Colonic mucosa (tissue), 4 donors: ENCODE measurements at regions not wholly inside any gene's neighbourhood (a gene's known extent, or its start where the extent isn't known, plus 50 kb on each side); places are given as distances from the start of the nearest gene placed in this dataset.

Experiments used
- DNase-seq: peaks from one replicate; pipeline ENCODE4 v3.0.0-alpha.2; 2020
- H3K27ac ChIP-seq: fragments of 200-600 bp; one replicate; pipeline ENCODE4 v1.8.0; 2021
- H3K27me3 ChIP-seq: fragments of 200-600 bp; one replicate; pipeline ENCODE4 v1.8.0; 2021
- H3K36me3 ChIP-seq: fragments of 200-600 bp; one replicate; pipeline ENCODE4 v1.8.0; 2021
- H3K4me1 ChIP-seq: fragments of 200-600 bp; one replicate; pipeline ENCODE4 v1.8.0; 2021; ENCODE audit warnings: mild to moderate bottlenecking
- H3K4me3 ChIP-seq: fragments of 200-600 bp; one replicate; pipeline ENCODE4 v1.8.0; 2021
- H3K9ac ChIP-seq, 2 donors: one replicate each; pipeline ENCODE4 v1.7.0; 2013; ENCODE audit warnings: control low read depth in 2 of 2, low read depth in 2 of 2, low read length in 2 of 2
- H3K9me3 ChIP-seq: fragments of 200-600 bp; one replicate; pipeline ENCODE4 v1.8.0; 2021
- CTCF ChIP-seq: fragments of 200-600 bp; IDR thresholded peaks from one replicate; pipeline ENCODE4 v1.8.0; 2022; ENCODE audit warnings: antibody characterized with exemption, mild to moderate bottlenecking
- intact Hi-C: fragments of 100-400 bp; cut with DNase I; formaldehyde crosslinking; loops from one replicate; pipeline ENCODE4 v1.14.1; 2022
- donor health status: healthy.
- donor health status: DM: no; HTN: no; CAD: no.
- donor health status: DM: no; HTN: no; CAD: no.

- no peaks in the 10 kb centered on the region for H3K27me3 ChIP-seq
- no peaks in the 10 kb centered on the region for H3K36me3 ChIP-seq
- intact Hi-C loops = no loop called here
- H3K4me3 ChIP-seq = no peak overlapping the region
- no peak overlapping the region for H3K27ac ChIP-seq
- H3K4me1 ChIP-seq = no peaks in the 10 kb centered on the region
- no peaks in the 10 kb centered on the region for H3K9me3 ChIP-seq
- no peak overlapping the region for H3K9ac ChIP-seq
- DNase-seq = no peak
- no peak for TF ChIP-seq CTCF
These were observed 92.8 kb upstream of the EEF1E1 start for GRCh38 chr6:8195040-8195713.

- intact Hi-C loops = no loop called here
- no peaks in the 10 kb centered on the region for H3K9me3 ChIP-seq
- H3K4me1 ChIP-seq = no peaks in the 10 kb centered on the region
- H3K27ac ChIP-seq = no peak overlapping the region
- H3K9ac ChIP-seq = no peak overlapping the region
- TF ChIP-seq CTCF = no peak
- H3K36me3 ChIP-seq = no peaks in the 10 kb centered on the region
- no peaks in the 10 kb centered on the region for H3K27me3 ChIP-seq
- no peak overlapping the region for H3K4me3 ChIP-seq
- DNase-seq = no peak
These were observed 92.1 kb upstream of the EEF1E1 start for GRCh38 chr6:8194490-8194889.

- Histone ChIP-seq H3K27me3 (no peaks in the 10 kb centered on the region), H3K4me3 (no peak overlapping the region), H3K9me3 (no peaks in the 10 kb centered on the region), H3K36me3 (no peaks in the 10 kb centered on the region), H3K4me1 (no peaks in the 10 kb centered on the region), H3K9ac (no peak overlapping the region), H3K27ac (no peak overlapping the region)
- DNase-seq = no peak
- TF ChIP-seq CTCF = no peak
- intact Hi-C loops = no loop called here
These were observed 91.2 kb upstream of the EEF1E1 start for GRCh38 chr6:8193541-8193940.

- H3K27me3 ChIP-seq = no peaks in the 10 kb centered on the region
These were observed 90.2 kb upstream of the EEF1E1 start for GRCh38 chr6:8192597-8192996.

GRCh38 chr6:8192067-8192466 is 89.7 kb upstream of the EEF1E1 start:
- no peak for DNase-seq
- Histone ChIP-seq H3K9me3 (no peaks in the 10 kb centered on the region), H3K4me1 (no peaks in the 10 kb centered on the region), H3K9ac (no peak overlapping the region), H3K27me3 (no peaks in the 10 kb centered on the region), H3K36me3 (no peaks in the 10 kb centered on the region), H3K4me3 (no peak overlapping the region), H3K27ac (no peak overlapping the region)
- intact Hi-C loops = no loop called here
- TF ChIP-seq CTCF = no peak

More at GRCh38 chr6:8192597-8192996, 90.2 kb upstream of the EEF1E1 start:
- TF ChIP-seq CTCF = no peak
- no peaks in the 10 kb centered on the region for H3K4me1 ChIP-seq
- H3K36me3 ChIP-seq = no peaks in the 10 kb centered on the region
- H3K4me3 ChIP-seq = no peak overlapping the region
- intact Hi-C loops = no loop called here
- H3K9ac ChIP-seq = no peak overlapping the region
- no peaks in the 10 kb centered on the region for H3K9me3 ChIP-seq
- no peak for DNase-seq
- H3K27ac ChIP-seq = no peak overlapping the region
